Ovary (tissue), 3 donors: ENCODE measurements at regions not wholly inside any gene's neighbourhood (a gene's known extent, or its start where the extent isn't known, plus 50 kb on each side); places are given as distances from the start of the nearest gene placed in this dataset.

Experiments
- CTCF ChIP-seq, 3 donors: fragments of 450-650 bp in 2 of 3; fragments of 200-600 bp in 1 of 3; IDR thresholded peaks; one replicate each; pipeline versions ENCODE4 v1.5.1 to v1.8.0; 2016 to 2022; ENCODE audit warnings: antibody characterized with exemption in 3 of 3, mild to moderate bottlenecking in 1 of 3
- POLR2A ChIP-seq: fragments of 450-650 bp; IDR thresholded peaks from one replicate; pipeline ENCODE4 v1.6.1; 2017; ENCODE audit warnings: antibody characterized with exemption, mild to moderate bottlenecking, moderate library complexity
- donor health status: DM: no; HTN: no; CAD: no.

DNA sequence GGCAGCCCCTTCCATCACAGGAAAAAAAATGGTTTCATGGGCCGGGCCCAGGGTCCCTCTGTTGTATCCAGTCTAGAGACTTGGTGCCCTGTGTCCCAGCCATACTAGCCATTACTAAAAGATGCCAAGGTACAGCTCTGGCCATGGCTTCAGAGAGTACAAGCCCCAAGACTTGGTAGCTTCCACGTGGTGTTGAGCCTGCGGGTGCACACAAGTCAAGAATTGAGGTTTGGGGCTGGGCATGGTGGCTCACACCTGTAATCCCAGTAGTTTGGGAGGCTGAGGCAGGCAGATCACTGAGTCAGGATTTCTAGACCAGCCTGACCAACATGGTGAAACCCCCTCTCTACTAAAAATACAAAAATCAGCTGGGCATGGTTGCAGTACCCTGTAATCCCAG is 214.3 kb downstream of the LIG4 start:
- no peak for TF ChIP-seq CTCF (IDR thresholded peaks at IDR 0.05)
- no peak for TF ChIP-seq POLR2A
